Mesenchymal stem cell (in vitro differentiated cells and primary cell): ENCODE measurements at regions not wholly inside any gene's neighbourhood (a gene's known extent, or its start where the extent isn't known, plus 50 kb on each side); places are given as distances from the start of the nearest gene placed in this dataset.
A peak's percentile ranks its signal among the peaks of the same experiment; 100 is the strongest.

Source experiments
- DNase-seq: peaks from one replicate; pipeline ENCODE4 v3.0.0-alpha.2; 2013
- H2AFZ ChIP-seq: one replicate; pipeline ENCODE4 v1.6.1; 2013; ENCODE audit warnings: low read depth, mild to moderate bottlenecking, control low read depth, inconsistent platforms, low read length, moderate library complexity
- H2AK5ac ChIP-seq: 2 replicates; pipeline ENCODE4 v1.6.1; 2013; ENCODE audit warnings: low read length, moderate library complexity, mild to moderate bottlenecking, inconsistent platforms; ENCODE audit not compliant: severe bottlenecking
- H2BK120ac ChIP-seq: one replicate; pipeline ENCODE4 v1.6.1; 2013; ENCODE audit warnings: low read depth, mild to moderate bottlenecking, inconsistent platforms, low read length, moderate library complexity
- H2BK12ac ChIP-seq, 2 experiments: one replicate each; pipeline ENCODE4 v1.6.1; 2013; ENCODE audit warnings: inconsistent platforms in 2 of 2, low read length in 2 of 2, mild to moderate bottlenecking in 2 of 2, moderate library complexity in 2 of 2, control low read depth in 1 of 2
- H2BK15ac ChIP-seq: one replicate; pipeline ENCODE4 v1.6.1; 2013; ENCODE audit warnings: mild to moderate bottlenecking, low read depth, inconsistent platforms; ENCODE audit not compliant: poor library complexity, severe bottlenecking
- H2BK5ac ChIP-seq: 2 replicates; pipeline ENCODE4 v1.6.1; 2013; ENCODE audit warnings: low read depth, mild to moderate bottlenecking, low read length, control low read depth, inconsistent platforms; ENCODE audit not compliant: poor library complexity, severe bottlenecking
- H3K14ac ChIP-seq, 2 experiments: one replicate each; pipeline ENCODE4 v1.6.1; 2013; ENCODE audit warnings: inconsistent platforms in 2 of 2, low read length in 2 of 2, control low read depth in 1 of 2, mild to moderate bottlenecking in 1 of 2, moderate library complexity in 1 of 2
- H3K18ac ChIP-seq, 2 experiments: one replicate each; pipeline ENCODE4 v1.6.1; 2013; ENCODE audit warnings: inconsistent platforms in 2 of 2, low read length in 2 of 2, control low read depth in 1 of 2, low read depth in 1 of 2, mild to moderate bottlenecking in 1 of 2
- H3K23ac ChIP-seq, 2 experiments: one replicate each; pipeline ENCODE4 v1.6.1; 2013; ENCODE audit warnings: inconsistent platforms in 2 of 2, low read length in 2 of 2, mild to moderate bottlenecking in 2 of 2, moderate library complexity in 2 of 2, control low read depth in 1 of 2
- H3K27ac ChIP-seq: 2 replicates; pipeline ENCODE4 v1.5.1; 2013; ENCODE audit warnings: mild to moderate bottlenecking, moderate library complexity, low read length, control low read depth, inconsistent platforms; ENCODE audit not compliant: poor library complexity, severe bottlenecking
- H3K27me3 ChIP-seq, 2 experiments: 2 replicates each; pipeline versions ENCODE4 v1.6.1 to v1.7.0; 2013; ENCODE audit warnings: low read length in 2 of 2, mild to moderate bottlenecking in 2 of 2, moderate library complexity in 2 of 2, control low read depth in 1 of 2, inconsistent platforms in 1 of 2; ENCODE audit not compliant: control insufficient read depth in 1 of 2, insufficient read depth in 1 of 2
- H3K36me3 ChIP-seq, 2 experiments: 2 replicates each; pipeline versions ENCODE4 v1.6.1 to v1.7.0; 2013; ENCODE audit warnings: low read length in 2 of 2, control low read depth in 1 of 2, inconsistent platforms in 1 of 2, low read depth in 1 of 2, mild to moderate bottlenecking in 1 of 2; ENCODE audit not compliant: insufficient read depth in 2 of 2, control insufficient read depth in 1 of 2
- H3K4ac ChIP-seq, 2 experiments: one replicate each; pipeline ENCODE4 v1.6.1; 2013; ENCODE audit warnings: inconsistent platforms in 2 of 2, low read length in 2 of 2, mild to moderate bottlenecking in 2 of 2, moderate library complexity in 2 of 2, control low read depth in 1 of 2, low read depth in 1 of 2
- H3K4me1 ChIP-seq: 2 replicates; pipeline ENCODE4 v1.6.1; 2013; ENCODE audit warnings: low read depth, low read length, control low read depth; ENCODE audit not compliant: control insufficient read depth, insufficient read depth
- H3K4me2 ChIP-seq: 2 replicates; pipeline ENCODE4 v1.6.1; 2013; ENCODE audit warnings: low read length, mild to moderate bottlenecking, inconsistent platforms; ENCODE audit not compliant: poor library complexity, severe bottlenecking
- H3K4me3 ChIP-seq, 2 experiments: 2 replicates each; pipeline versions ENCODE4 v1.5.1 to v1.7.0; 2013; ENCODE audit warnings: low read length in 2 of 2, mild to moderate bottlenecking in 2 of 2, control low read depth in 1 of 2, low read depth in 1 of 2; ENCODE audit not compliant: insufficient read depth in 1 of 2
- H3K79me1 ChIP-seq: replicated peaks from 2 replicates; pipeline ENCODE4 v1.6.1; 2013; ENCODE audit warnings: mild to moderate bottlenecking, control low read depth, low read length, inconsistent platforms; ENCODE audit not compliant: poor library complexity, severe bottlenecking
- H3K9ac ChIP-seq: 2 replicates; pipeline ENCODE4 v1.7.0; 2013; ENCODE audit warnings: mild to moderate bottlenecking, low read length, moderate library complexity
- H3K9me3 ChIP-seq: 2 replicates; pipeline ENCODE4 v1.7.0; 2013; ENCODE audit warnings: mild to moderate bottlenecking, low read length; ENCODE audit not compliant: control insufficient read depth
- H4K8ac ChIP-seq: one replicate; pipeline ENCODE4 v1.6.1; 2013; ENCODE audit warnings: inconsistent platforms, mild to moderate bottlenecking, low read length, moderate library complexity
- H4K91ac ChIP-seq: one replicate; pipeline ENCODE4 v1.6.1; 2013; ENCODE audit warnings: mild to moderate bottlenecking, low read length, inconsistent platforms
- WGBS: methylation state at CpG from one replicate; pipeline ENCODE4 v1.1.7; 2013; ENCODE audit warnings: mixed read lengths; 5-methylcytosine and 5-hydroxymethylcytosine counted together

GRCh38 chr15:61382927-61383326, 153.8 kb upstream of the RORA start:
- Histone ChIP-seq H4K91ac (no peak overlapping the region), H4K8ac (no peak overlapping the region), H3K4me2 (no peak overlapping the region), H3K27ac (no peak overlapping the region), H3K79me1 (no peaks in the 10 kb centered on the region), H3K4me1 (no peaks in the 10 kb centered on the region), H2BK12ac (no peak overlapping the region), H3K9me3 (no peaks in the 10 kb centered on the region), H2AK5ac (no peak overlapping the region), H2BK120ac (no peak overlapping the region), H2BK15ac (no peak overlapping the region), H3K4me3 (no peak overlapping the region), H3K18ac (no peak overlapping the region), H3K27me3 (no peaks in the 10 kb centered on the region), H3K14ac (no peak overlapping the region), H2AFZ (no peak overlapping the region), H3K9ac (peak overlapping the region; percentile 26), H3K23ac (no peak overlapping the region), H3K36me3 (no peaks in the 10 kb centered on the region), H2BK5ac (no peak overlapping the region), H3K4ac (no peak overlapping the region)
- DNase-seq = peak; percentile 0
- WGBS = no CpG with 5 or more reads among the region's 1 CpG

DNA sequence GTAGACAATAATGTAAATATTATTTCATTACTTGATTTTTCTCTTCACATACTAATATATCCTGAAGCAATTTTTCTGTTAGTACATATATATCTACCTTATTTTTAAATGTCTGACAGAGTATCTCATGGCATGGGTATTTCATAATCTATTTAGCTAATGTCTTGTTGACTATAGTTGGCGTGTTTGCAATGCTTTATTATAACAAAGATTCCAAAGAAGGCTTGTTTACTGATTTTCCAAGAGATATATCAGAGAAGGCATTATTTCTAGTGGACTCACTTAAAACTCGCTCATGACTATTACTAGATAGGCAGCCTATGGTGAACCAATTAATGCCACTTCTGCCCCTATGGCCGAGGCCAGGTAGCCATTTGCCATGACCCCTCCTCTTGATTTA, 152.4 kb upstream of the RORA start:
- Histone ChIP-seq H3K27ac (no peak overlapping the region), H3K14ac (no peak overlapping the region), H3K4me3 (no peak overlapping the region), H2BK12ac (no peak overlapping the region), H3K79me1 (no peaks in the 10 kb centered on the region), H3K23ac (no peak overlapping the region), H2AK5ac (no peak overlapping the region), H2AFZ (no peak overlapping the region), H3K4me2 (no peak overlapping the region), H2BK120ac (no peak overlapping the region), H3K9me3 (no peaks in the 10 kb centered on the region), H4K91ac (no peak overlapping the region), H3K27me3 (no peaks in the 10 kb centered on the region), H2BK5ac (no peak overlapping the region), H4K8ac (no peak overlapping the region), H3K36me3 (no peaks in the 10 kb centered on the region), H2BK15ac (no peak overlapping the region), H3K18ac (no peak overlapping the region), H3K4me1 (no peaks in the 10 kb centered on the region), H3K9ac (no peak overlapping the region), H3K4ac (no peak overlapping the region)
- WGBS = 65% methylated on average over 2 of the region's 3 CpGs
- DNase-seq = no peak

DNA sequence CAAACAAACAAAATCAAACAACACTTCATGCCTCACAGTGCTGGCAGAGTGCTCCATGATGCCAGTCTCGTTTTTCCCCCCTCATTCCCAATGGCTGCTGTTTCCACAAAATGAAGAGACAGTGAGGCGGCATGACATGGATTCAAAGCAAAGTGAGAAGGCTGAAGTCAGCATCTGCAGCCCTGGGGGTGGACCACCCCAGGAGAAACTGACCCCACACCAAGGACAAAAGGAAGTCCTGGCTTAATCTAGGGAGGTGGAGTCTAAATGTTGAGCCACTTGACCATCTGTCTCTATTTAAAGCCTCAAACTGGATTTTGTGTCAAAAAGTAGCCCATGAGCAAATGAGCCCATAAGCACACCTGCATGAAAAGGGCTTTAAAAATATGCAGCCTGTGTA, 151.2 kb upstream of the RORA start:
- no peak overlapping the region for H2AK5ac ChIP-seq
- H3K27ac ChIP-seq = no peak overlapping the region
- no peak overlapping the region for H2BK5ac ChIP-seq
- no peak overlapping the region for H3K4me3 ChIP-seq
- no peak overlapping the region for H3K4ac ChIP-seq
- H4K91ac ChIP-seq = no peak overlapping the region
- no peak overlapping the region for H3K18ac ChIP-seq
- H2BK15ac ChIP-seq = no peak overlapping the region
- H3K14ac ChIP-seq = no peak overlapping the region
- DNase-seq = no peak
- no peak overlapping the region for H2BK120ac ChIP-seq
- no peaks in the 10 kb centered on the region for H3K9me3 ChIP-seq
- no peak overlapping the region for H3K4me2 ChIP-seq
- no peak overlapping the region for H3K23ac ChIP-seq
- H3K27me3 ChIP-seq = no peaks in the 10 kb centered on the region
- H2AFZ ChIP-seq = no peak overlapping the region
- no peaks in the 10 kb centered on the region for H3K36me3 ChIP-seq
- no peaks in the 10 kb centered on the region for H3K4me1 ChIP-seq
- H3K9ac ChIP-seq = no peak overlapping the region
- no peaks in the 10 kb centered on the region for H3K79me1 ChIP-seq
- H4K8ac ChIP-seq = no peak overlapping the region
- 76% methylated on average over 2 of the region's 2 CpGs for WGBS
- no peak overlapping the region for H2BK12ac ChIP-seq

GRCh38 chr15:61379005-61379404, 149.9 kb upstream of the RORA start:
- no peak overlapping the region for H4K8ac ChIP-seq
- DNase-seq = no peak
- H2AK5ac ChIP-seq = no peak overlapping the region
- no peak overlapping the region for H3K14ac ChIP-seq
- 87% methylated on average over 1 of the region's 1 CpG for WGBS
- no peak overlapping the region for H4K91ac ChIP-seq
- no peak overlapping the region for H3K23ac ChIP-seq
- no peaks in the 10 kb centered on the region for H3K9me3 ChIP-seq
- no peak overlapping the region for H3K4me3 ChIP-seq
- no peak overlapping the region for H2BK5ac ChIP-seq
- no peak overlapping the region for H3K4ac ChIP-seq
- no peaks in the 10 kb centered on the region for H3K36me3 ChIP-seq
- H3K18ac ChIP-seq = no peak overlapping the region
- no peak overlapping the region for H2BK120ac ChIP-seq
- H2AFZ ChIP-seq = no peak overlapping the region
- H3K27ac ChIP-seq = no peak overlapping the region
- H3K4me2 ChIP-seq = no peak overlapping the region
- no peaks in the 10 kb centered on the region for H3K27me3 ChIP-seq
- H3K79me1 ChIP-seq = no peaks in the 10 kb centered on the region
- H3K4me1 ChIP-seq = no peaks in the 10 kb centered on the region
- H2BK12ac ChIP-seq = no peak overlapping the region
- H3K9ac ChIP-seq = no peak overlapping the region
- H2BK15ac ChIP-seq = no peak overlapping the region
